Hematopoietic multipotent progenitor cell treated with erythropoietin and hydrocortisone succinate and interleukin-3 and kit ligand, for 8 days (in vitro differentiated cells): ENCODE measurements at regions not wholly inside any gene's neighbourhood (a gene's known extent, or its start where the extent isn't known, plus 50 kb on each side); places are given as distances from the start of the nearest gene placed in this dataset.

Experiments
- DNase-seq: peaks from one replicate; pipeline ENCODE4 v3.0.0-alpha.2; 2015

- no peak for DNase-seq
Observed at GRCh38 chr12:75589801-75590200, 78.4 kb upstream of the KRR1 start.

GRCh38 chr12:75587340-75588106 is 76.1 kb upstream of the KRR1 start:
- no peak for DNase-seq

- no peak for DNase-seq
Observed at GRCh38 chr12:75585330-75585729, 73.9 kb upstream of the KRR1 start.

- DNase-seq = no peak
Observed at GRCh38 chr12:75583355-75583754, 71.9 kb upstream of the KRR1 start.

GRCh38 chr12:75581515-75581914 is 70.1 kb upstream of the KRR1 start:
- no peak for DNase-seq

GRCh38 chr12:75579552-75579951 is 68.1 kb upstream of the KRR1 start:
- DNase-seq = no peak

GRCh38 chr12:75578546-75578945 is 67.1 kb upstream of the KRR1 start:
- DNase-seq = no peak

GRCh38 chr12:75577812-75578211 is 66.4 kb upstream of the KRR1 start:
- no peak for DNase-seq

- DNase-seq = no peak
Observed at GRCh38 chr12:75571656-75572205, 60.3 kb upstream of the KRR1 start.

GRCh38 chr12:75571204-75571603 is 59.8 kb upstream of the KRR1 start:
- DNase-seq = no peak

GRCh38 chr12:75568801-75569200 is 57.4 kb upstream of the KRR1 start:
- no peak for DNase-seq

GRCh38 chr12:75568393-75568792 is 57.0 kb upstream of the KRR1 start:
- DNase-seq = no peak

- no peak for DNase-seq
Observed at GRCh38 chr12:75565795-75566194, 54.4 kb upstream of the KRR1 start.

GRCh38 chr12:75564852-75565251 is 53.4 kb upstream of the KRR1 start:
- no peak for DNase-seq

- no peak for DNase-seq
Observed at GRCh38 chr12:75564398-75564797, 53.0 kb upstream of the KRR1 start.

GRCh38 chr12:75563351-75563750 is 51.9 kb upstream of the KRR1 start:
- no peak for DNase-seq

- no peak for DNase-seq
Observed at GRCh38 chr12:75561921-75562320, 50.5 kb upstream of the KRR1 start.
